ENCODE measurements at regions not wholly inside any gene's neighbourhood (a gene's known extent, or its start where the extent isn't known, plus 50 kb on each side); places are given as distances from the start of the nearest gene placed in this dataset.
"Not testable (repeated sequence)": the region's sequence is repeated elsewhere in the genome, so short reads cannot be mapped to it uniquely, and the experiment has no call there.

DNA sequence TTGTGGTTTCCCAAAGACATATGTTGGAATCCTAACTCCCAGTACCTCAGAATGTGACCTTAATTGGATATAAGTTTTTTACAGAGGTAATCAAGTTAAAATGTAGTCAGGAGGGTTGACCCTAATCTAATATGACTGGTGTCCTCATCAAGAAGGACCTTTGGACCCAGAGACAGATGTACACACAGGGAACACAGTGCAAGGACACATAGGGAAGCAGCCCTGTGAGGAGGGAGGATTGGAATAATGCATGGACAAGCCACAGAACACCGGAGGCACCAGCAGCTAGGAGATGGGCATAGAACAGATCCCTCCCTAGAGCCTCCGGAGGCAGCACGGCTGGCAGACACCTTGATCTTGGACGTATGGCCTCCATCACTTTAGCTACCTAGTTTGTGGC lies 119.8 kb upstream of the SPATA31A3 start:
- DNase-seq = not testable (repeated sequence)

DNA sequence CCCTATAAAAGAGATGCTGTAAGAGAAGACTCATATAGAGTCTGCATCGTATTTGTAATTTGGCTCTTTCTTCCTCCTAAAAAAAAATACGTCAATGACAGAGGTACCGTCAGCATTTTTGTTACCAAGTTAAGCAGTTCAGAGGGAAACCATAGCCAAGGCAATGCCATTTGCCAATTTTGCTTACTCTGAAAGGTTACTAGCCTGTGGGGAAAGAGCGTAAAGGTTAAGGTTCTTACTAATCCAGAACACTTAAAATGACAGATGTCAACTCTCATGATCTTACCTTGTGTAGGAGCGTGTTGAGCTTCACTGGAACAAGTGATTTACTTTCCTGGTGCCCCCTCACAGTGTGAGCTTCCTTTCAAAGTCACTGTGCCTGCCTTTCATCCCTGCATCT lies 119.4 kb upstream of the SPATA31A3 start:
- not testable (repeated sequence) for DNase-seq

DNA sequence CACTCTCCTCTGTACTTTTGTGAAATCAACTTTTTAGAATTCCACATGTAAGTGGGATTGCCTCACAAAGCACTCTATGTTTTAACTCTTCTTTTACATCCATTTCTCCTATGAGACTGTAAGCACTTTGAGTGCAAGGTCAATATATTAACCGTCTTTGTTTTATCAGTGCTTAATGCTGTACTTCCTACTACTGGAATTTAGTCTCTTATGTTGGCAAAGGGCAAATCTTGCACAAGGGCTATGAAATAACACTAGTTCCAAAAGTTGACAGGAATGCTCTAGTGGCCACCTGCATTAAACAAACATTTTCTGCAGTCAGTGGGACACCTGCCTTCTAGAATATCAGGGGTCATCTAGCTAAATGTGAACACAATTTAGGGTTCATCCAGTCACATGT lies 117.5 kb upstream of the SPATA31A3 start:
- not testable (repeated sequence) for DNase-seq

DNA sequence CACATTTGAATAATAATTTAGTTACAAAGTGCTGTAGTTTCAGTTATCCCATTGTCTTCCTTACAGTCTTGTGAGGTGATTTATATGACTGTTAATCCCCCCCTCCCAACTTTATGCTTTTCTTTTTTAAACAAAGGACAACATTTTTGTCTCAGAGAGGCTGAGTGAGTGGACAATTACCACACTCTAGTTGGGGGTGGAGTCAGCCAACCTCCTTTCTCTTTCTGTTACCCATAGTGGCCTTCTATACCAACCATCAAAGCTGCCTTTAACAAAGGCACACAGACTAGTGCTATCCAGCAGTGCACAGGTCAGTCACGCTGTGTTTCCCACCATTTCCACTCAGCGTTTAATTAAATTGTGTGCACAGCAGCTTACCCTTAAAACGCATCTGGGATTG lies 114.3 kb upstream of the SPATA31A3 start:
- DNase-seq = not testable (repeated sequence)

DNA sequence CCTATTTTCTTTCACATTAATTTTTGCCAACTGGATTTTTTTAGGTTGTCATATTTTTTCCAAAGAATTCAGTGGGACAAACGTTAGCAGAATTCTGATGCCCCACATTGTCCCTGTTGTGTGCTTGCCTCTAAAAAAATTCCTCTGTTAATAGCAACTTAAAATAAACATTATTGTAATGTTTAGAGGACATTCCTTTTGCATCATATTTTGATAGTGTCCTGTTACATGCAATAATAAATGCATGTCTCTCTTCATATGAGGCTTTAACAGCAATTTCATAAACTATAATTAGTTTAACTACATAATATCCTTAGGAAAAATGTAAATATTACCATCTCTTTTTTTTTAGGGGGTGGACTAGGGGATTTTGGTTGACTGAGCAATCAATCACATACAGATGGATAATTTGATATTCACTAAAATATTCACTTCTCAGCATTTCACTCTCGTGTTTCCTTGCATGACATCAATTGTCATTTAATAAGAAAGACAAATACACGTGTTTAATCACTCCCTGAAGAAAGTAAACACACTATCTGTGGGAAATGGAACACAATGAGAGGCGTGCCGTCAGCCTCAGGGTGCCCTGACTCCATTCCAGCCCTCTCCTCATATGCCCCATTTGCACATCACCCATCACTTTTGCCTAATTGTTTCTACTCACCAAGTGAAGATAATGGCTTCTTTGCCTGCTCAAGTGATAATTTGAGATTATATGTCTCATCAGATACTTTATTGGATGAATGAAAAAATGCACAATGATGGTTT lies 110.3 kb upstream of the SPATA31A3 start:
- not testable (repeated sequence) for DNase-seq

DNA sequence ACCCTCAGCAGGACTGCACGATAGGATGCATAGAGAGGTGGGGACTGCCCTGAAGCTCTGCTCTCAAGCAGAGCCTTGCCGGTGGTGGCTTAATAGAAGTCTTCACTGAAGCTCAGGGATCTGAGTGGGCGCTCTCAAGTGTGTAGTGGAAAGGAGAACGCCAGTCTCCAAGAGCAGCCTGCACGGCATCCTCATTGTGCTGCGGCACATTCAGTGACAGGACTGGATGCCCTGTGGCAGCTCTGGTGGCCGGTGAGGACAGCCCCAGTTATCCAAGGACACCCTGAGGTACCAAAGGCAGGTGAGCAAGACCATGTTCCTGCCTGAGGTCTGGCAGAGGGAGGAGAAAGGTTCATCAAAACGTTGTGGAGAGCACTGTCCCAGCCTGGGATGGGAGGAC lies 98.8 kb upstream of the SPATA31A3 start:
- DNase-seq = not testable (repeated sequence)

DNA sequence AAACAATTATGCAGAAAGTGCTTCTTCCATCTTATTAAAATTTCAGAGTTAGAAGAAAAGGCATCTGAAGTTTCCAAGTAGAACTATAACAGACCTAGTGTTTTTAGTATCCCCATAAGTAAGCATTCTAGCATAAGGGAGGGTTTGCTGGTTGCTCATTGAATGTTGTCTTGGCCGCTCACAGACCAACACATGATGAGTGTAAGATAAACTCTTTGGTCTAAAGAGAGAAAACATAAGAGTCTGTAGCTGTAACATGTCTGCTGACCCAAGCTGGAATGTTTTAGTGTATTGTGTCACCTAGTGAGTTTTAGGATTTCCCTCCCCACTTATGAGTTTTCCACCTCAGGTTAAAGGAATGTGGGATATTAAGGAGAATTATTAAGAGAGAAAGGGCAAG lies 94.5 kb upstream of the SPATA31A3 start:
- not testable (repeated sequence) for DNase-seq

DNA sequence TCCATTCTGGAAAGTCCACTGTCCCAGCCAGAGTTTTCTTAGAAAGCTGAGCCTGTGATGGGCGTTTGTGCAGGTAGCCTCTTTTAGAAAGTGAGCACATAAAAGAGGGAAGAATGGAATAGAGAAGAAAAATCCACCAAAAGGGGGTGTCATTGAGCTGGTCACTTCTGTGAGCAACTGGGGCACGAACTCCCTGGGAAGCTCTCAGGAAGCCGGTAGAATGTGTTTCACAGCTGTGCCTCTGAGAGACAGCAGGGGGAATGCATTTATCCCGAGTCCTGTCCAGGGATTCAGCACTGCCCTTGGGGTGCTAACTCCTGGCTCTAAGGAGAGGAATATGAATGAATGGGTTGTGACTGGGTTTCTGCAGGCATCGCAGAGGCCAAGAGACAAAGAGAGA lies 73.8 kb upstream of the SPATA31A3 start:
- not testable (repeated sequence) for DNase-seq

DNA sequence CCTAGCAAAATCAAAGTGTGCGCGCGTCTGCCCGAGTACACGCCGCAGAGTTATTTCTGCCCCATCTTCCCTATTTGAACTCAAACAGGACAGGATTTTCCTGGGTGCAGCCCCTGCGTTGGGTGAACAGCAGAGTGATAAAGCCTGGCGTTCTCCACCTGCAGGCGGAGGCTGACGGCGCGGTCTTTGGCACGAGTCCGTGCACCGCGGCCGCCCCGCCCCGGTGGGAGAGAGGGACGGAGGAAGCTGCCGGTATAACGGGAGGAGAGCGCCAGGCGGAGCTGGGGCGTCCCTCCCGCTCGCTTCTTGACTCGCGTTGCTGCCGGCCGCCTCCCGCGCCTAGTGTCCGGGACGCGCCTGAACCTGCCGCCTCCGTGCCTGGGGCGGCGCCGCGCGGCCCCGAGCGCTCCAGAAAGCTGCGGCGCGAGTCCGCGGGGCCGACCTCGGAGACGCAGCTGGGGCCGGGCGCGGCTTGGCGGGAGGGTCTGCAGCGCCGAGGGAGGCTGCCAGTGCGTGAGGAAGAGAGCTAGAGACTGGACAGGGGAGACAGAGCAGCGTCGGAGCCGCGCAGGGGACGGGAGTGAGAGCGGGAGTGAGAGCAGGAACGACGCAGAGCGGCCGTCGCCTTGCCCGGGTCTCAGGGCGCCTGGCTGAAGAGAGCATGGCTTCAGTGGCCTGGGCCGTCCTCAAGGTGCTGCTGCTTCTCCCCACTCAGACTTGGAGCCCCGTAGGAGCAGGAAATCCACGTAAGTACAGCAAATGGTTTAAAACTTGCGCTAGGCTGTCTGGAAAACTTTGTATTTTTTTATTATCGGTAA lies 66.8 kb upstream of the SPATA31A3 start:
- not testable (repeated sequence) for DNase-seq
